ENCODE measurements at regions not wholly inside any gene's neighbourhood (a gene's known extent, or its start where the extent isn't known, plus 50 kb on each side); places are given as distances from the start of the nearest gene placed in this dataset.

DNA sequence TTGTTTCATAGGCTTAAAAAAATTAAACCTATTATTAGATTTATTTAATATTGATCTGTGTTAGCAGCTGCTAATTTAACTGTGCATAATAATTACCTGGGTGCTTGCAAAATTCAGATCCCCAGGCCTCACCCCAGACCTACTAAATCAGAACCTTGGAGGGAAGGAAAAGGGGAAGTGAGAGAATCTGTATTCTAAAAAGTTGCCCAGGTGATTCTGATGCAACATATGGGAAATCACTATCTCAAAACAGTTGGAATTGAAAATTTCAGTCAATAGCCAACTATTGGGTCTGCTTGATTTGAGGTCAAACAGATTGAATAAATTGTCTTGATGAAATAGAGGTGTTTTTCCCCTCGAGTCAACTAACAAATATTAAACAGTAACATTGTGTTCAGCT lies 538.5 kb upstream of the ADAMTS9 start:
- no peak overlapping the region for H3K4me3 Mint-ChIP-seq
- no peaks in the 10 kb centered on the region for H3K36me3 Mint-ChIP-seq (ENCODE audit: low read depth)
- H3K27ac Mint-ChIP-seq: no peak overlapping the region
- ATAC-seq (ENCODE audit: low read depth) (no peak), DNase-seq (no peak)
- intact Hi-C loops (cut with micrococcal nuclease): no loop called here
- no peaks in the 10 kb centered on the region for H3K27me3 Mint-ChIP-seq
- H3K4me1 Mint-ChIP-seq: no peaks in the 10 kb centered on the region
- ChIA-PET CTCF (no interaction called here), POLR2A (no interaction called here)
- TF ChIP-seq, protein P1, sequence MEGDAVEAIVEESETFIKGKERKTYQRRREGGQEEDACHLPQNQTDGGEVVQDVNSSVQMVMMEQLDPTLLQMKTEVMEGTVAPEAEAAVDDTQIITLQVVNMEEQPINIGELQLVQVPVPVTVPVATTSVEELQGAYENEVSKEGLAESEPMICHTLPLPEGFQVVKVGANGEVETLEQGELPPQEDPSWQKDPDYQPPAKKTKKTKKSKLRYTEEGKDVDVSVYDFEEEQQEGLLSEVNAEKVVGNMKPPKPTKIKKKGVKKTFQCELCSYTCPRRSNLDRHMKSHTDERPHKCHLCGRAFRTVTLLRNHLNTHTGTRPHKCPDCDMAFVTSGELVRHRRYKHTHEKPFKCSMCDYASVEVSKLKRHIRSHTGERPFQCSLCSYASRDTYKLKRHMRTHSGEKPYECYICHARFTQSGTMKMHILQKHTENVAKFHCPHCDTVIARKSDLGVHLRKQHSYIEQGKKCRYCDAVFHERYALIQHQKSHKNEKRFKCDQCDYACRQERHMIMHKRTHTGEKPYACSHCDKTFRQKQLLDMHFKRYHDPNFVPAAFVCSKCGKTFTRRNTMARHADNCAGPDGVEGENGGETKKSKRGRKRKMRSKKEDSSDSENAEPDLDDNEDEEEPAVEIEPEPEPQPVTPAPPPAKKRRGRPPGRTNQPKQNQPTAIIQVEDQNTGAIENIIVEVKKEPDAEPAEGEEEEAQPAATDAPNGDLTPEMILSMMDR (IDR thresholded peaks at IDR 0.05): no peak
- peaks cover 3% of the 10 kb centered on the region for H3K9me3 Mint-ChIP-seq

DNA sequence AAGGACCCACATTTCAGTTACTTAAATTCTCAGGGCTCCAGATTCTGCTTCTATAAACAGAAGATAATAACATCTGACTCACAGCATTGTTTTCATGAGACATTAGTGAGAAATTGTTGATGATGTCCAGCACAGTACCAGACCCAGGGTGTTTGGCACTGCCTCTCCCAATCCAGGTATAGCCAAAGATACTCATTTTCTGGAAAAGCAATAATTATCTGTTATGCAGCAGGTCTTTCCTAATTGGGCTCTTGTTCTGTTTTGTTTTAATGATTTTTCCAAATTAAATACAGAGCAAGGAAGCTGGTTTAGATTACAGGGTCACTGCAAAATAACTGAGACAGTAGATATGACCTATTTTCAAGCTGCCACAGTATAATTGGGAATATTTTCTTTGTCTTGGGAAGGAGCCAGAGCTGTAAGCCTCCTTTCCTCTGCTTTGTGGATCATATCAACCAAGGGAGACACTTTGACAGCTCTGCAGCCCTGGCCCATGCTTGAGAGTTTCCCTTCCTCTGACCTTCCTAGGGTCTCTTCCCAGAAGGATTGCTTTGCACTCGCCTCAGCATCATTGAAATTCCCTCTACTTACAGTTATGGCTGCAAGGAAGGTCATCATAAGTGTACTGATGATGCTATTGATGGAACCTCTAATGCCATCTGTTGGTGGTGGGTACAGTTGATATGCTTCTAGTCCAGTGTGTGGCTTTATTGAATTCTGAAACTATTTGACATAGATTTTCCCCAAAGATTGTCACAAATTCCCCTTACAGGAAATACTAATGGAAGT lies 522.4 kb upstream of the ADAMTS9 start:
- ChIA-PET POLR2A (no interaction called here), CTCF (no interaction called here)
- Mint-ChIP-seq H3K9me3 (peaks cover 12% of the 10 kb centered on the region), H3K27ac (no peak overlapping the region), H3K4me3 (no peak overlapping the region), H3K36me3 (ENCODE audit: low read depth) (no peaks in the 10 kb centered on the region), H3K27me3 (no peaks in the 10 kb centered on the region), H3K4me1 (no peaks in the 10 kb centered on the region)
- intact Hi-C loops (cut with micrococcal nuclease): no loop called here
- no peak for ATAC-seq (ENCODE audit: low read depth)
- TF ChIP-seq, protein P1 (IDR thresholded peaks at IDR 0.05): no peak
- no peak for DNase-seq

DNA sequence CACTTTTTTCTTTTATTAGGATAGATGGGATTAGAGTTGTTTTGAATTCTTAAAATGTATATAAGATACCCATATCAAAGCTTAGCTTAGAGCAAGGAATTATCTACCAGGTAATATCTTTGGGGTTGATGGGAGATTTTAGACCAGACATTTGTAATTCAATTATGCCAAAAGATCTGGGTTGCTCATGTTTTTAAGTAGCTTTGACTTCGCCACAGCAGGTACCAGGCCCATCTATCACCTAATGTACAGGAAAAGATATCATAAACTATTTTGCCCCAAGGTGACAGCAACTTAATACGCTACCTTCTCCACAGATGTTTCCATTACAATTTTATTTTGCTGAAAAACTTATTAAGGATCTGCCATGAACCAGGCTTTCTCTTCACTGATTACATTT lies 514.6 kb upstream of the ADAMTS9 start:
- Mint-ChIP-seq H3K4me3 (no peak overlapping the region), H3K36me3 (ENCODE audit: low read depth) (no peaks in the 10 kb centered on the region), H3K4me1 (no peaks in the 10 kb centered on the region), H3K27me3 (no peaks in the 10 kb centered on the region), H3K9me3 (peaks cover 7% of the 10 kb centered on the region), H3K27ac (no peak overlapping the region)
- TF ChIP-seq, protein P1 (IDR thresholded peaks at IDR 0.05): no peak
- no peak for ATAC-seq (ENCODE audit: low read depth)
- intact Hi-C loops (cut with micrococcal nuclease): no loop called here
- ChIA-PET POLR2A (no interaction called here), CTCF (no interaction called here)
- DNase-seq: no peak

DNA sequence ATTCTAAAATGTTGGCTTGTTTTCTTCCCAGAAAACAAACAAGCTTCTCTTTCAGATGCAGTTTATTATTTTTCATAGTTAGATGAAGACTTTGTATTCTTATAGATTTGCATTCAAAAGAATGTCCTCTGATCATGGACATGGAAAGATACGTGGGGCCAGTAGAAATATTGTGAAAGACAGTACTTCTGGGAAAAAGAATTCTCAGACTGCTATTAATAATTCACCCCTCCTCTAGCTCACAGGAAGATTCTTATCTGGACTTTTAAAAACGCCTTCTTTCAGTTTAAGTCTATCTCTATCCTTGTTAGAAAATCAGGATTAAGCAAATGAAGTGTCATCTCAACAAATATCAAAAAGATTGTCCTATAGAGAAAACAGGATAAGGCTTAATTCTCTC lies 514.1 kb upstream of the ADAMTS9 start:
- intact Hi-C loops (cut with micrococcal nuclease): no loop called here
- no peak for ATAC-seq (ENCODE audit: low read depth)
- CTCF ChIA-PET: no interaction called here

DNA sequence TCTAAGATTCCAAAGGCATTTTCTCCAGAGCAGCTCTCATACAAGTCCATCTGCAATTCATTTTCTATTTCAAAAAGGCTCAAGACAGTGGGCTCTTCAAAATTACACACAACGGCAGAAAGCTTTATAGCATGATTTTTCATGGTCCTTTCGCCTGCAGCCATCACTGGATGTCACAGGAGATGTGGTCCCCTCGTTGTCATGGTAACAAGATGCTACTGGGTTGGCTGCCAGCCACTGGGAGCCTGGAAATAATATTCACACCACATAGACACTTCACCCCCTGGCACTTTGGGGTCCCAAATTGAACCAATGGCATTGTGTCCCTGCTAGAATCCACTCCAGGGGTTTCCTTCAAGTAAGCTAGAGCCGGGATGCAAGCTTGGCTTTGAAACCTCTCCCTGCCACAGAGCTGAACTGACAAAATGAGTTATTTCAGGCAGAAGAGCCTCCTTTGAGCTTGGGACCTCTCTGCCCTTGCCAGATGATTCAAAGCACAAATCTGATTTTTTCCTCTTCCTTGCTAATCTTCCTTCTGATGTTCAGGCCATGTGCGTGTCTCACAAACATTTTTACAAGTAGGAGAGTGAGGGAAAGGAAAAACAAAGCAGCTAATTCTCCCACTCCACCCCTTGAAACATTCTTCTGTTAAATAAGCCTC lies 512.6 kb upstream of the ADAMTS9 start:
- CTCF ChIA-PET: no interaction called here
- Mint-ChIP-seq H3K36me3 (ENCODE audit: low read depth) (no peaks in the 10 kb centered on the region), H3K9me3 (peaks cover 3% of the 10 kb centered on the region), H3K4me1 (no peaks in the 10 kb centered on the region), H3K4me3 (no peak overlapping the region), H3K27me3 (no peaks in the 10 kb centered on the region), H3K27ac (no peak overlapping the region)
- intact Hi-C loops (cut with micrococcal nuclease): no loop called here
- TF ChIP-seq, protein P1 (IDR thresholded peaks at IDR 0.05): no peak
- no peak for DNase-seq
- no peak for ATAC-seq (ENCODE audit: low read depth)
- POLR2A ChIA-PET: no interaction called here

More for the DNA sequence above, 514.1 kb upstream of the ADAMTS9 start:
- POLR2A ChIA-PET: no interaction called here
- no peaks in the 10 kb centered on the region for H3K36me3 Mint-ChIP-seq (ENCODE audit: low read depth)
- TF ChIP-seq, protein P1 (IDR thresholded peaks at IDR 0.05): no peak
- no peaks in the 10 kb centered on the region for H3K4me1 Mint-ChIP-seq
- no peak overlapping the region for H3K4me3 Mint-ChIP-seq
- no peak overlapping the region for H3K27ac Mint-ChIP-seq
- H3K9me3 Mint-ChIP-seq: peaks cover 7% of the 10 kb centered on the region
- no peaks in the 10 kb centered on the region for H3K27me3 Mint-ChIP-seq
- no peak for DNase-seq
